ENCODE measurements at regions not wholly inside any gene's neighbourhood (a gene's known extent, or its start where the extent isn't known, plus 50 kb on each side); places are given as distances from the start of the nearest gene placed in this dataset.

- H3K27me3 ChIP-seq (ENCODE audit: control insufficient read depth, insufficient read depth, low read length) = no peaks in the 10 kb centered on the region
- H3K9ac ChIP-seq (ENCODE audit: insufficient read depth, low read length) = no peak overlapping the region
- no peak overlapping the region for H2AFZ ChIP-seq (ENCODE audit: low read length)
- H3K79me2 ChIP-seq (ENCODE audit: control insufficient read depth, insufficient read depth, low read length) = no peaks in the 10 kb centered on the region
- H3K4me3 ChIP-seq (replicated peaks in 1 of 4; ENCODE audit: control extremely low read depth in 1 of 4, insufficient read depth in 1 of 4, low read depth in 3 of 4, low read length in 4 of 4) = no peak overlapping the region
- no peak for DNase-seq (ENCODE audit: low read depth in 2 of 2)
- no peaks in the 10 kb centered on the region for H3K9me3 ChIP-seq (ENCODE audit: control insufficient read depth, insufficient read depth, low read depth, low read length)
- H4K20me1 ChIP-seq (ENCODE audit: control insufficient read depth, extremely low read depth, insufficient read depth, low read length) = no peaks in the 10 kb centered on the region
- no peaks in the 10 kb centered on the region for H3K4me1 ChIP-seq (ENCODE audit: control insufficient read depth, extremely low read depth, insufficient read depth, low read length)
- TF ChIP-seq EZH2 (IDR thresholded peaks at IDR 0.05; ENCODE audit: low read length, missing control alignments) (no peak), CTCF (conservative IDR thresholded peaks at IDR 0.05 in 1 of 2, IDR thresholded peaks at IDR 0.05 in 1 of 2; ENCODE audit: low read depth in 1 of 2, low read length in 2 of 2) (no peak)
- H3K27ac ChIP-seq (ENCODE audit: insufficient read depth, low read length) = no peak overlapping the region
- H3K4me2 ChIP-seq (ENCODE audit: extremely low read depth, insufficient read depth, low read length) = no peak overlapping the region
- no peaks in the 10 kb centered on the region for H3K36me3 ChIP-seq (ENCODE audit: control insufficient read depth, insufficient read depth, low read length)
Observed at GRCh38 chr12:107267604-107268003, 174.3 kb upstream of the CRY1 start.

GRCh38 chr12:107271523-107271922 is 178.2 kb upstream of the CRY1 start:
- TF ChIP-seq EZH2 (IDR thresholded peaks at IDR 0.05; ENCODE audit: low read length, missing control alignments) (no peak), CTCF (conservative IDR thresholded peaks at IDR 0.05 in 1 of 2, IDR thresholded peaks at IDR 0.05 in 1 of 2; ENCODE audit: low read depth in 1 of 2, low read length in 2 of 2) (no peak)
- no peaks in the 10 kb centered on the region for H3K79me2 ChIP-seq (ENCODE audit: control insufficient read depth, insufficient read depth, low read length)
- no peaks in the 10 kb centered on the region for H3K36me3 ChIP-seq (ENCODE audit: control insufficient read depth, insufficient read depth, low read length)
- no peaks in the 10 kb centered on the region for H3K27me3 ChIP-seq (ENCODE audit: control insufficient read depth, insufficient read depth, low read length)
- no peak overlapping the region for H3K4me2 ChIP-seq (ENCODE audit: extremely low read depth, insufficient read depth, low read length)
- H3K9ac ChIP-seq (ENCODE audit: insufficient read depth, low read length) = no peak overlapping the region
- no peaks in the 10 kb centered on the region for H3K9me3 ChIP-seq (ENCODE audit: control insufficient read depth, insufficient read depth, low read depth, low read length)
- H3K27ac ChIP-seq (ENCODE audit: insufficient read depth, low read length) = no peak overlapping the region
- no peaks in the 10 kb centered on the region for H4K20me1 ChIP-seq (ENCODE audit: control insufficient read depth, extremely low read depth, insufficient read depth, low read length)
- H3K4me3 ChIP-seq (replicated peaks in 1 of 4; ENCODE audit: control extremely low read depth in 1 of 4, insufficient read depth in 1 of 4, low read depth in 3 of 4, low read length in 4 of 4) = no peak overlapping the region
- DNase-seq (ENCODE audit: low read depth in 2 of 2) = no peak
- H2AFZ ChIP-seq (ENCODE audit: low read length) = no peak overlapping the region
- H3K4me1 ChIP-seq (ENCODE audit: control insufficient read depth, extremely low read depth, insufficient read depth, low read length) = no peaks in the 10 kb centered on the region

GRCh38 chr12:107275530-107275929 is 182.2 kb upstream of the CRY1 start:
- Histone ChIP-seq H2AFZ (ENCODE audit: low read length) (no peak overlapping the region), H3K4me3 (replicated peaks in 1 of 4; ENCODE audit: control extremely low read depth in 1 of 4, insufficient read depth in 1 of 4, low read depth in 3 of 4, low read length in 4 of 4) (no peak overlapping the region), H3K36me3 (ENCODE audit: control insufficient read depth, insufficient read depth, low read length) (no peaks in the 10 kb centered on the region), H3K4me2 (ENCODE audit: extremely low read depth, insufficient read depth, low read length) (no peak overlapping the region), H4K20me1 (ENCODE audit: control insufficient read depth, extremely low read depth, insufficient read depth, low read length) (no peaks in the 10 kb centered on the region), H3K4me1 (ENCODE audit: control insufficient read depth, extremely low read depth, insufficient read depth, low read length) (no peaks in the 10 kb centered on the region), H3K27ac (ENCODE audit: insufficient read depth, low read length) (no peak overlapping the region), H3K27me3 (ENCODE audit: control insufficient read depth, insufficient read depth, low read length) (no peaks in the 10 kb centered on the region), H3K9me3 (ENCODE audit: control insufficient read depth, insufficient read depth, low read depth, low read length) (no peaks in the 10 kb centered on the region), H3K9ac (ENCODE audit: insufficient read depth, low read length) (no peak overlapping the region), H3K79me2 (ENCODE audit: control insufficient read depth, insufficient read depth, low read length) (no peaks in the 10 kb centered on the region)
- no peak for DNase-seq (ENCODE audit: low read depth in 2 of 2)
- TF ChIP-seq CTCF (conservative IDR thresholded peaks at IDR 0.05 in 1 of 2, IDR thresholded peaks at IDR 0.05 in 1 of 2; ENCODE audit: low read depth in 1 of 2, low read length in 2 of 2) (no peak), EZH2 (IDR thresholded peaks at IDR 0.05; ENCODE audit: low read length, missing control alignments) (no peak)

Measured in fibroblast of lung (primary cell).